Stimulated activated CD8-positive, alpha-beta memory T cell treated with anti-CD3 and anti-CD28 coated beads, Interleukin-4, amount 100 ng/mL, for 1 hour (primary cell): ENCODE measurements at regions not wholly inside any gene's neighbourhood (a gene's known extent, or its start where the extent isn't known, plus 50 kb on each side); places are given as distances from the start of the nearest gene placed in this dataset.

Experiments
- DNase-seq, 2 donors: peaks; one replicate each; pipeline ENCODE4 v3.0.0-alpha.2; 2020; ENCODE audit warnings: low read depth in 2 of 2, low spot score in 1 of 2

- no peak for DNase-seq
Observed at GRCh38 chr10:4533621-4534020, 292.4 kb upstream of the AKR1E2 start.

- DNase-seq = no peak
Observed at GRCh38 chr10:4532976-4533375, 293.0 kb upstream of the AKR1E2 start.

- DNase-seq = no peak
Observed at GRCh38 chr10:4532467-4532866, 293.5 kb upstream of the AKR1E2 start.

- no peak for DNase-seq
Observed at GRCh38 chr10:4532011-4532410, 294.0 kb upstream of the AKR1E2 start.

- no peak for DNase-seq
Observed at GRCh38 chr10:4529266-4529665, 296.7 kb upstream of the AKR1E2 start.

- DNase-seq = no peak
Observed at GRCh38 chr10:4527281-4527970, 298.6 kb upstream of the AKR1E2 start.

GRCh38 chr10:4526311-4526731 is 299.7 kb upstream of the AKR1E2 start:
- DNase-seq = no peak

- DNase-seq = no peak
Observed at GRCh38 chr10:4525103-4525502, 300.9 kb upstream of the AKR1E2 start.

GRCh38 chr10:4522296-4523000 is 303.6 kb upstream of the AKR1E2 start:
- no peak for DNase-seq

GRCh38 chr10:4519658-4520402 is 306.2 kb upstream of the AKR1E2 start:
- DNase-seq = no peak

GRCh38 chr10:4517746-4518145 is 308.3 kb upstream of the AKR1E2 start:
- no peak for DNase-seq

GRCh38 chr10:4515721-4516120 is 310.3 kb upstream of the AKR1E2 start:
- DNase-seq = no peak

- DNase-seq = no peak
Observed at GRCh38 chr10:4514445-4515108, 311.4 kb upstream of the AKR1E2 start.

GRCh38 chr10:4512671-4513240 is 313.3 kb upstream of the AKR1E2 start:
- DNase-seq = no peak

GRCh38 chr10:4512196-4512595 is 313.8 kb upstream of the AKR1E2 start:
- DNase-seq = no peak

- no peak for DNase-seq
Observed at GRCh38 chr10:4511509-4511908, 314.5 kb upstream of the AKR1E2 start.

GRCh38 chr10:4509405-4509804 is 316.6 kb upstream of the AKR1E2 start:
- no peak for DNase-seq

- no peak for DNase-seq
Observed at GRCh38 chr10:4506095-4506494, 319.9 kb upstream of the AKR1E2 start.

- DNase-seq = no peak
Observed at GRCh38 chr10:4504550-4504949, 321.5 kb upstream of the AKR1E2 start.

GRCh38 chr10:4503076-4503475 is 322.9 kb upstream of the AKR1E2 start:
- DNase-seq = no peak

GRCh38 chr10:4501306-4501705 is 324.7 kb upstream of the AKR1E2 start:
- DNase-seq = no peak
